K562 (cell line): ENCODE measurements at regions not wholly inside any gene's neighbourhood (a gene's known extent, or its start where the extent isn't known, plus 50 kb on each side); places are given as distances from the start of the nearest gene placed in this dataset.

Experiments
- ATAC-seq: fragments of 200-7000 bp; cut with Tn5 transposase; 3 replicates; pipeline ENCODE4 v1.9.1; 2020; ENCODE audit warnings: moderate library complexity
- BruUV-seq: library from RNA; stranded (reverse); fragments of 400-500 nt; replicated peaks from 2 replicates; lab custom pipeline; 2021; lab: Mats Ljungman, UMichigan
- CTCF ChIA-PET: fragments of 300-600 bp; formaldehyde crosslinking; extraction: SDS; loops from one replicate; lab custom pipeline; 2021; ENCODE audit warnings: low intra/inter-chr PET ratio; lab: Yijun Ruan, JAX
- POLR2A ChIA-PET: fragments of 300-600, 350-650 bp; sonication (Branson Sonifier 250); formaldehyde crosslinking; extraction: SDS; loops from one replicate; lab custom pipeline; 2021; ENCODE audit warnings: antibody characterized with exemption, inconsistent platforms; lab: Yijun Ruan, JAX
- DNase-seq, 4 experiments: peaks; one replicate each; pipeline versions ENCODE4 v3.0.0 to v3.0.0-alpha.2; 2011 to 2018; ENCODE audit warnings: low spot score in 3 of 4, mixed read lengths in 3 of 4; ENCODE audit errors: extremely low read depth in 1 of 4
- FAIRE-seq: peaks from 2 replicates; lab custom pipeline; 2011; peaks lifted over from hg19 to GRCh38; lab: Jason Lieb, UNC
- H2AFZ ChIP-seq: 2 replicates; pipeline ENCODE4 v1.6.0; 2011; ENCODE audit warnings: low read depth, low read length, control low read depth, inconsistent platforms
- H3K27ac ChIP-seq: fragments of 200-600 bp; 3 replicates; pipeline ENCODE4 v1.8.0; 2011; ENCODE audit warnings: low read depth, mild to moderate bottlenecking, control low read depth, inconsistent platforms, low read length, moderate library complexity, mixed read lengths; ENCODE audit errors: extremely low read depth
- H3K27me3 ChIP-seq, 2 experiments: fragments of 300-600 bp in 1 of 2; 2 replicates in 1 of 2; 3 replicates in 1 of 2; pipeline versions ENCODE4 v1.6.0 to v1.8.0; 2011; ENCODE audit warnings: inconsistent platforms in 2 of 2, low read length in 2 of 2, mild to moderate bottlenecking in 1 of 2, mixed read lengths in 1 of 2, moderate library complexity in 1 of 2; ENCODE audit not compliant: control insufficient read depth in 2 of 2, insufficient read depth in 2 of 2
- H3K36me3 ChIP-seq: fragments of 300-600 bp; 3 replicates; pipeline ENCODE4 v1.8.0; 2011; ENCODE audit warnings: mild to moderate bottlenecking, low read length, inconsistent platforms; ENCODE audit not compliant: control insufficient read depth, insufficient read depth
- H3K4me1 ChIP-seq, 2 experiments: fragments of 200-600 bp in 1 of 2; replicated peaks in 1 of 2; 2 replicates in 1 of 2; 3 replicates in 1 of 2; pipeline versions ENCODE4 v1.5.1 to v1.8.0; 2011; ENCODE audit warnings: inconsistent platforms in 2 of 2, low read length in 2 of 2, mild to moderate bottlenecking in 1 of 2, mixed read lengths in 1 of 2, moderate library complexity in 1 of 2; ENCODE audit not compliant: control insufficient read depth in 2 of 2, insufficient read depth in 2 of 2
- H3K4me2 ChIP-seq: 2 replicates; pipeline ENCODE4 v1.6.1; 2011; ENCODE audit warnings: low read length, control low read depth, inconsistent platforms, mixed read lengths; ENCODE audit not compliant: insufficient read depth
- H3K4me3 ChIP-seq: fragments of 200-600 bp; sonication (generic), shearing (Covaris generic); 2 replicates; pipeline ENCODE4 v1.5.1; 2016; ENCODE audit warnings: control low read depth, inconsistent platforms
- H3K79me2 ChIP-seq: fragments of 200-600 bp; 3 replicates; pipeline ENCODE4 v1.8.0; 2011; ENCODE audit warnings: low read length, inconsistent platforms; ENCODE audit not compliant: control insufficient read depth, insufficient read depth
- H3K9ac ChIP-seq, 2 experiments: 2 replicates each; pipeline versions ENCODE4 v1.6.0 to v1.6.1; 2011; ENCODE audit warnings: low read depth in 2 of 2, low read length in 2 of 2, control low read depth in 1 of 2, inconsistent platforms in 1 of 2, mild to moderate bottlenecking in 1 of 2, mixed read lengths in 1 of 2; ENCODE audit not compliant: insufficient read depth in 1 of 2
- H3K9me1 ChIP-seq: one replicate; pipeline ENCODE4 v1.6.0; 2011; ENCODE audit warnings: inconsistent platforms, mild to moderate bottlenecking, low read length, moderate library complexity; ENCODE audit not compliant: control insufficient read depth, insufficient read depth
- H3K9me3 ChIP-seq: replicated peaks from 2 replicates; pipeline ENCODE4 v1.5.1; 2011; ENCODE audit warnings: low read depth, low read length, inconsistent platforms; ENCODE audit not compliant: control insufficient read depth, insufficient read depth
- H4K20me1 ChIP-seq: replicated peaks from 2 replicates; pipeline ENCODE4 v1.6.1; 2011; ENCODE audit warnings: low read length, inconsistent platforms, mixed read lengths; ENCODE audit not compliant: control insufficient read depth, insufficient read depth
- CAMTA2 ChIP-seq: fragments of 250-450 bp; sonication (Bioruptor Pico); conservative IDR thresholded peaks from 2 replicates; pipeline ENCODE4 v1.5.1; 2022
- CCNT2 ChIP-seq: IDR thresholded peaks from 2 replicates; pipeline ENCODE4 v1.6.1; 2011; ENCODE audit warnings: borderline replicate concordance, low read depth, mild to moderate bottlenecking, moderate library complexity, mixed read lengths, low read length; ENCODE audit not compliant: insufficient read length; ENCODE audit errors: extremely low read depth
- ESRRA ChIP-seq: fragments of 450-650 bp; IDR thresholded peaks from 2 replicates; pipeline ENCODE4 v1.6.1; 2014; ENCODE audit warnings: low read depth, mild to moderate bottlenecking, moderate library complexity, borderline replicate concordance
- KAT7 ChIP-seq: sonication (generic); formaldehyde crosslinking; IDR thresholded peaks from 2 replicates; pipeline ENCODE4 v1.8.0; 2022; ENCODE audit warnings: missing genetic modification reagents, mild to moderate bottlenecking, borderline replicate concordance
- MTA1 ChIP-seq: fragments of 450-650 bp; IDR thresholded peaks from 2 replicates; pipeline ENCODE4 v1.6.1; 2017; ENCODE audit warnings: borderline replicate concordance
- PCBP2 ChIP-seq: fragments of 200-400 bp; formaldehyde crosslinking; IDR thresholded peaks from 2 replicates; pipeline ENCODE4 v1.6.1; 2018; ENCODE audit warnings: low read length, low read depth, mild to moderate bottlenecking, moderate library complexity; ENCODE audit not compliant: poor library complexity, severe bottlenecking
- SMARCC2 ChIP-seq: fragments of 450-650 bp; IDR thresholded peaks from 2 replicates; pipeline ENCODE4 v1.6.1; 2017; ENCODE audit warnings: antibody characterized with exemption, moderate library complexity, mild to moderate bottlenecking, low read depth
- ZC3H8 ChIP-seq: fragments of 450-650 bp; IDR thresholded peaks from 2 replicates; pipeline ENCODE4 v1.6.1; 2017
- WGBS: fragments of 100-300 bp; shearing (Covaris generic); methylation state at CpG from one replicate; pipeline ENCODE4 v1.1.6; 2016; ENCODE audit warnings: low coverage, mixed read lengths; ENCODE audit not compliant: insufficient coverage; ENCODE audit errors: missing lambda C conversion rate; 5-methylcytosine and 5-hydroxymethylcytosine counted together
- in situ Hi-C: fragments of 300-500 bp; cut with MboI; formaldehyde crosslinking; loops from 4 replicates; pipeline ENCODE4 v1.15.0; 2018; ENCODE audit warnings: inconsistent platforms, mixed read lengths
- intact Hi-C: fragments of 100-400 bp; cut with micrococcal nuclease; formaldehyde crosslinking; loops from 2 replicates; pipeline ENCODE4 v1.14.2; 2022
- TF ChIP-seq, protein P1 (sequence below): fragments of 450-650 bp; IDR thresholded peaks from 2 replicates; pipeline ENCODE4 v1.6.1; 2016; ENCODE audit warnings: mild to moderate bottlenecking, moderate library complexity
- TF ChIP-seq, protein P2 (sequence below): fragments of 250-450 bp; sonication (Bioruptor Pico); IDR thresholded peaks from 2 replicates; pipeline ENCODE4 v1.4.0; 2020; ENCODE audit warnings: borderline replicate concordance

DNA sequence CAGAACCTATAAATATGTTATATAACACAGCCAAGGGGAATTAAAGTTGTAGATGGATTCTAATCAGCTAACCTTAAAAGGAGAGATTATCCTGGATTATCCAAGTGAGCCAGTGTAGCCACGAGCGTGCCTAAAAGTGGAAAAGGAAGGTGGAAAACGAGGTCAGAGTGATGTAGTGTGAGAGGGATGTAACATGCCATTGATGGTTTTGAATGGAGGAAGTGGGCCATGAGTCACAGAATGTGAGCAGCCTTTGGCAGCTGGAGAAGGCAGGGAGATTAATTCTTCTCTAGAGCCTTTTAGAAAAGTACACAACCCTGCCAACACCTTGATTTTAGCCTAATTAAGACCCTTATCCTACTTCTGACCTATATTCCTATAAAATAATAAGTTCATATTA lies 149.1 kb downstream of the SLC39A8 start:
- ChIA-PET POLR2A (interaction anchor here (0.6 kb wide), 1 partner anchor 858 kb away, joined by 3 read pairs; no protein-coding TSS in a partner anchor), CTCF (no interaction called here)
- Histone ChIP-seq H3K27ac (no peak overlapping the region), H3K4me2 (no peak overlapping the region), H3K4me1 (no peaks in the 10 kb centered on the region), H3K4me3 (no peak overlapping the region), H3K27me3 (no peaks in the 10 kb centered on the region), H3K79me2 (no peaks in the 10 kb centered on the region), H3K9me1 (no peaks in the 10 kb centered on the region), H3K9me3 (no peaks in the 10 kb centered on the region; the same call in 1 of the 2 replicates), H3K36me3 (no peaks in the 10 kb centered on the region), H2AFZ (no peak overlapping the region), H4K20me1 (no peaks in the 10 kb centered on the region), H3K9ac (no peak overlapping the region)
- no peak for ATAC-seq
- FAIRE-seq, result no peak
- in situ Hi-C loops (no loop called here), intact Hi-C loops (no loop called here)
- BruUV-seq, result no TSS peak
- no peak for DNase-seq
- WGBS, result 0% methylated on average over 3 of the region's 3 CpGs
- TF ChIP-seq CAMTA2 (CRISPR knock-in tag), result no peak
- TF ChIP-seq, protein P1, sequence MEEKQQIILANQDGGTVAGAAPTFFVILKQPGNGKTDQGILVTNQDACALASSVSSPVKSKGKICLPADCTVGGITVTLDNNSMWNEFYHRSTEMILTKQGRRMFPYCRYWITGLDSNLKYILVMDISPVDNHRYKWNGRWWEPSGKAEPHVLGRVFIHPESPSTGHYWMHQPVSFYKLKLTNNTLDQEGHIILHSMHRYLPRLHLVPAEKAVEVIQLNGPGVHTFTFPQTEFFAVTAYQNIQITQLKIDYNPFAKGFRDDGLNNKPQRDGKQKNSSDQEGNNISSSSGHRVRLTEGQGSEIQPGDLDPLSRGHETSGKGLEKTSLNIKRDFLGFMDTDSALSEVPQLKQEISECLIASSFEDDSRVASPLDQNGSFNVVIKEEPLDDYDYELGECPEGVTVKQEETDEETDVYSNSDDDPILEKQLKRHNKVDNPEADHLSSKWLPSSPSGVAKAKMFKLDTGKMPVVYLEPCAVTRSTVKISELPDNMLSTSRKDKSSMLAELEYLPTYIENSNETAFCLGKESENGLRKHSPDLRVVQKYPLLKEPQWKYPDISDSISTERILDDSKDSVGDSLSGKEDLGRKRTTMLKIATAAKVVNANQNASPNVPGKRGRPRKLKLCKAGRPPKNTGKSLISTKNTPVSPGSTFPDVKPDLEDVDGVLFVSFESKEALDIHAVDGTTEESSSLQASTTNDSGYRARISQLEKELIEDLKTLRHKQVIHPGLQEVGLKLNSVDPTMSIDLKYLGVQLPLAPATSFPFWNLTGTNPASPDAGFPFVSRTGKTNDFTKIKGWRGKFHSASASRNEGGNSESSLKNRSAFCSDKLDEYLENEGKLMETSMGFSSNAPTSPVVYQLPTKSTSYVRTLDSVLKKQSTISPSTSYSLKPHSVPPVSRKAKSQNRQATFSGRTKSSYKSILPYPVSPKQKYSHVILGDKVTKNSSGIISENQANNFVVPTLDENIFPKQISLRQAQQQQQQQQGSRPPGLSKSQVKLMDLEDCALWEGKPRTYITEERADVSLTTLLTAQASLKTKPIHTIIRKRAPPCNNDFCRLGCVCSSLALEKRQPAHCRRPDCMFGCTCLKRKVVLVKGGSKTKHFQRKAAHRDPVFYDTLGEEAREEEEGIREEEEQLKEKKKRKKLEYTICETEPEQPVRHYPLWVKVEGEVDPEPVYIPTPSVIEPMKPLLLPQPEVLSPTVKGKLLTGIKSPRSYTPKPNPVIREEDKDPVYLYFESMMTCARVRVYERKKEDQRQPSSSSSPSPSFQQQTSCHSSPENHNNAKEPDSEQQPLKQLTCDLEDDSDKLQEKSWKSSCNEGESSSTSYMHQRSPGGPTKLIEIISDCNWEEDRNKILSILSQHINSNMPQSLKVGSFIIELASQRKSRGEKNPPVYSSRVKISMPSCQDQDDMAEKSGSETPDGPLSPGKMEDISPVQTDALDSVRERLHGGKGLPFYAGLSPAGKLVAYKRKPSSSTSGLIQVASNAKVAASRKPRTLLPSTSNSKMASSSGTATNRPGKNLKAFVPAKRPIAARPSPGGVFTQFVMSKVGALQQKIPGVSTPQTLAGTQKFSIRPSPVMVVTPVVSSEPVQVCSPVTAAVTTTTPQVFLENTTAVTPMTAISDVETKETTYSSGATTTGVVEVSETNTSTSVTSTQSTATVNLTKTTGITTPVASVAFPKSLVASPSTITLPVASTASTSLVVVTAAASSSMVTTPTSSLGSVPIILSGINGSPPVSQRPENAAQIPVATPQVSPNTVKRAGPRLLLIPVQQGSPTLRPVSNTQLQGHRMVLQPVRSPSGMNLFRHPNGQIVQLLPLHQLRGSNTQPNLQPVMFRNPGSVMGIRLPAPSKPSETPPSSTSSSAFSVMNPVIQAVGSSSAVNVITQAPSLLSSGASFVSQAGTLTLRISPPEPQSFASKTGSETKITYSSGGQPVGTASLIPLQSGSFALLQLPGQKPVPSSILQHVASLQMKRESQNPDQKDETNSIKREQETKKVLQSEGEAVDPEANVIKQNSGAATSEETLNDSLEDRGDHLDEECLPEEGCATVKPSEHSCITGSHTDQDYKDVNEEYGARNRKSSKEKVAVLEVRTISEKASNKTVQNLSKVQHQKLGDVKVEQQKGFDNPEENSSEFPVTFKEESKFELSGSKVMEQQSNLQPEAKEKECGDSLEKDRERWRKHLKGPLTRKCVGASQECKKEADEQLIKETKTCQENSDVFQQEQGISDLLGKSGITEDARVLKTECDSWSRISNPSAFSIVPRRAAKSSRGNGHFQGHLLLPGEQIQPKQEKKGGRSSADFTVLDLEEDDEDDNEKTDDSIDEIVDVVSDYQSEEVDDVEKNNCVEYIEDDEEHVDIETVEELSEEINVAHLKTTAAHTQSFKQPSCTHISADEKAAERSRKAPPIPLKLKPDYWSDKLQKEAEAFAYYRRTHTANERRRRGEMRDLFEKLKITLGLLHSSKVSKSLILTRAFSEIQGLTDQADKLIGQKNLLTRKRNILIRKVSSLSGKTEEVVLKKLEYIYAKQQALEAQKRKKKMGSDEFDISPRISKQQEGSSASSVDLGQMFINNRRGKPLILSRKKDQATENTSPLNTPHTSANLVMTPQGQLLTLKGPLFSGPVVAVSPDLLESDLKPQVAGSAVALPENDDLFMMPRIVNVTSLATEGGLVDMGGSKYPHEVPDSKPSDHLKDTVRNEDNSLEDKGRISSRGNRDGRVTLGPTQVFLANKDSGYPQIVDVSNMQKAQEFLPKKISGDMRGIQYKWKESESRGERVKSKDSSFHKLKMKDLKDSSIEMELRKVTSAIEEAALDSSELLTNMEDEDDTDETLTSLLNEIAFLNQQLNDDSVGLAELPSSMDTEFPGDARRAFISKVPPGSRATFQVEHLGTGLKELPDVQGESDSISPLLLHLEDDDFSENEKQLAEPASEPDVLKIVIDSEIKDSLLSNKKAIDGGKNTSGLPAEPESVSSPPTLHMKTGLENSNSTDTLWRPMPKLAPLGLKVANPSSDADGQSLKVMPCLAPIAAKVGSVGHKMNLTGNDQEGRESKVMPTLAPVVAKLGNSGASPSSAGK, result no peak
- no peak for TF ChIP-seq SMARCC2
- TF ChIP-seq KAT7 (CRISPR knock-in tag), result no peak
- no peak for TF ChIP-seq ESRRA
- TF ChIP-seq ZC3H8, result no peak
- no peak for TF ChIP-seq CCNT2
- TF ChIP-seq, protein P2, sequence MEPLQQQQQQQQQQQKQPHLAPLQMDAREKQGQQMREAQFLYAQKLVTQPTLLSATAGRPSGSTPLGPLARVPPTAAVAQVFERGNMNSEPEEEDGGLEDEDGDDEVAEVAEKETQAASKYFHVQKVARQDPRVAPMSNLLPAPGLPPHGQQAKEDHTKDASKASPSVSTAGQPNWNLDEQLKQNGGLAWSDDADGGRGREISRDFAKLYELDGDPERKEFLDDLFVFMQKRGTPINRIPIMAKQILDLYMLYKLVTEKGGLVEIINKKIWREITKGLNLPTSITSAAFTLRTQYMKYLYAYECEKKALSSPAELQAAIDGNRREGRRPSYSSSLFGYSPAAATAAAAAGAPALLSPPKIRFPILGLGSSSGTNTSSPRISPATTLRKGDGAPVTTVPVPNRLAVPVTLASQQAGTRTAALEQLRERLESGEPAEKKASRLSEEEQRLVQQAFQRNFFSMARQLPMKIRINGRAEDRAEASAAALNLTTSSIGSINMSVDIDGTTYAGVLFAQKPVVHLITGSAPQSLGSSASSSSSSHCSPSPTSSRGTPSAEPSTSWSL (CRISPR knock-in tag), result no peak
- TF ChIP-seq MTA1, result no peak
- TF ChIP-seq PCBP2, result no peak
